AG04449 (cell line): ENCODE measurements at regions not wholly inside any gene's neighbourhood (a gene's known extent, or its start where the extent isn't known, plus 50 kb on each side); places are given as distances from the start of the nearest gene placed in this dataset.

Experiments used
- CTCF ChIA-PET: fragments of 350-600 bp; formaldehyde crosslinking; extraction: SDS; loops from one replicate; lab custom pipeline; 2021; ENCODE audit warnings: antibody characterized with exemption; lab: Yijun Ruan, JAX
- POLR2A ChIA-PET: fragments of 400-600, 350-600 bp; formaldehyde crosslinking; extraction: SDS; loops from one replicate; lab custom pipeline; 2020; ENCODE audit warnings: antibody characterized with exemption, inconsistent platforms; lab: Yijun Ruan, JAX
- DNase-seq: peaks from one replicate; pipeline ENCODE4 v3.0.0-alpha.2; 2010; ENCODE audit warnings: low read depth, low spot score
- H3K4me3 ChIP-seq: 2 replicates; pipeline ENCODE4 v1.5.1; 2011; ENCODE audit warnings: low read depth, mild to moderate bottlenecking, control low read depth, low read length
- CTCF ChIP-seq: IDR thresholded peaks from one replicate; pipeline ENCODE4 v1.5.1; 2011; ENCODE audit warnings: mild to moderate bottlenecking, moderate library complexity, low read length, control low read depth, inconsistent platforms; ENCODE audit not compliant: insufficient read depth; ENCODE audit errors: missing control alignments

- TF ChIP-seq CTCF, result no peak
- no peak for DNase-seq
- POLR2A ChIA-PET, result no interaction called here
These were observed 105.0 kb upstream of the C1QTNF9B start for GRCh38 chr13:24002206-24002815.

GRCh38 chr13:24004142-24004899 lies 107.0 kb upstream of the C1QTNF9B start:
- TF ChIP-seq CTCF, result no peak
- CTCF ChIA-PET, result interaction anchor here (1.0 to 2.3 kb wide), 6 partner anchors 10 to 226 kb away, joined by 3 to 20 read pairs (median 4); no protein-coding TSS in a partner anchor
- no peak for DNase-seq
- POLR2A ChIA-PET, result no interaction called here
- no peak overlapping the region for H3K4me3 ChIP-seq

More at GRCh38 chr13:24002206-24002815, 105.0 kb upstream of the C1QTNF9B start:
- no peak overlapping the region for H3K4me3 ChIP-seq
- CTCF ChIA-PET, result interaction anchor here (0.6 to 1.6 kb wide), 3 partner anchors 17 to 217 kb away, joined by 3 to 7 read pairs (median 4); no protein-coding TSS in a partner anchor

GRCh38 chr13:24004971-24005370 lies 107.7 kb upstream of the C1QTNF9B start:
- no peak for DNase-seq
- ChIA-PET POLR2A (no interaction called here), CTCF (interaction anchor here (0.7 to 2.3 kb wide), 8 partner anchors 10 to 225 kb away, joined by 3 to 20 read pairs (median 3); no protein-coding TSS in a partner anchor)
- H3K4me3 ChIP-seq, result no peak overlapping the region
- no peak for TF ChIP-seq CTCF

- no peak for DNase-seq
- no peak for TF ChIP-seq CTCF
- ChIA-PET CTCF (interaction anchor here (0.7 to 4.3 kb wide), 8 partner anchors 10 to 225 kb away, joined by 3 to 20 read pairs (median 4); no protein-coding TSS in a partner anchor), POLR2A (no interaction called here)
- no peak overlapping the region for H3K4me3 ChIP-seq
These were observed 108.5 kb upstream of the C1QTNF9B start for GRCh38 chr13:24005755-24006281.

GRCh38 chr13:24006520-24007248 lies 109.4 kb upstream of the C1QTNF9B start:
- CTCF ChIA-PET, result interaction anchor here (1.5 to 4.3 kb wide), 4 partner anchors 11 to 224 kb away, joined by 8 to 27 read pairs (median 12); no protein-coding TSS in a partner anchor
- no peak for TF ChIP-seq CTCF
- POLR2A ChIA-PET, result no interaction called here

More at GRCh38 chr13:24006520-24007248, 109.4 kb upstream of the C1QTNF9B start:
- H3K4me3 ChIP-seq, result no peak overlapping the region
- no peak for DNase-seq
